C4-2B (cell line): ENCODE measurements at regions not wholly inside any gene's neighbourhood (a gene's known extent, or its start where the extent isn't known, plus 50 kb on each side); places are given as distances from the start of the nearest gene placed in this dataset.

ENCODE experiments used
- CTCF ChIP-seq: fragments of 450-650 bp; conservative IDR thresholded peaks from 2 replicates; pipeline ENCODE4 v1.5.1; 2017; ENCODE audit warnings: mild to moderate bottlenecking
- ZFX ChIP-seq: fragments of 450-650 bp; IDR thresholded peaks from 2 replicates; pipeline ENCODE4 v1.6.1; 2017

GRCh38 chr17:52789829-52790228, 631.3 kb upstream of the CA10 start:
- TF ChIP-seq CTCF, result no peak
- no peak for TF ChIP-seq ZFX
